K562 (cell line): ENCODE measurements at regions not wholly inside any gene's neighbourhood (a gene's known extent, or its start where the extent isn't known, plus 50 kb on each side); places are given as distances from the start of the nearest gene placed in this dataset.

Experiments
- ATAC-seq: fragments of 200-7000 bp; cut with Tn5 transposase; 3 replicates; pipeline ENCODE4 v1.9.1; 2020; ENCODE audit warnings: moderate library complexity
- BruUV-seq: library from RNA; stranded (reverse); fragments of 400-500 nt; replicated peaks from 2 replicates; lab custom pipeline; 2021; lab: Mats Ljungman, UMichigan
- CTCF ChIA-PET: fragments of 300-600 bp; formaldehyde crosslinking; extraction: SDS; loops from one replicate; lab custom pipeline; 2021; ENCODE audit warnings: low intra/inter-chr PET ratio; lab: Yijun Ruan, JAX
- POLR2A ChIA-PET: fragments of 300-600, 350-650 bp; sonication (Branson Sonifier 250); formaldehyde crosslinking; extraction: SDS; loops from one replicate; lab custom pipeline; 2021; ENCODE audit warnings: antibody characterized with exemption, inconsistent platforms; lab: Yijun Ruan, JAX
- DNase-seq, 4 experiments: peaks; one replicate each; pipeline versions ENCODE4 v3.0.0 to v3.0.0-alpha.2; 2011 to 2018; ENCODE audit warnings: low spot score in 3 of 4, mixed read lengths in 3 of 4; ENCODE audit errors: extremely low read depth in 1 of 4
- FAIRE-seq: peaks from 2 replicates; lab custom pipeline; 2011; peaks lifted over from hg19 to GRCh38; lab: Jason Lieb, UNC
- H2AFZ ChIP-seq: 2 replicates; pipeline ENCODE4 v1.6.0; 2011; ENCODE audit warnings: low read depth, low read length, control low read depth, inconsistent platforms
- H3K27ac ChIP-seq: fragments of 200-600 bp; 3 replicates; pipeline ENCODE4 v1.8.0; 2011; ENCODE audit warnings: low read depth, mild to moderate bottlenecking, control low read depth, inconsistent platforms, low read length, moderate library complexity, mixed read lengths; ENCODE audit errors: extremely low read depth
- H3K27me3 ChIP-seq, 2 experiments: fragments of 300-600 bp in 1 of 2; 2 replicates in 1 of 2; 3 replicates in 1 of 2; pipeline versions ENCODE4 v1.6.0 to v1.8.0; 2011; ENCODE audit warnings: inconsistent platforms in 2 of 2, low read length in 2 of 2, mild to moderate bottlenecking in 1 of 2, mixed read lengths in 1 of 2, moderate library complexity in 1 of 2; ENCODE audit not compliant: control insufficient read depth in 2 of 2, insufficient read depth in 2 of 2
- H3K36me3 ChIP-seq: fragments of 300-600 bp; 3 replicates; pipeline ENCODE4 v1.8.0; 2011; ENCODE audit warnings: mild to moderate bottlenecking, low read length, inconsistent platforms; ENCODE audit not compliant: control insufficient read depth, insufficient read depth
- H3K4me1 ChIP-seq, 2 experiments: fragments of 200-600 bp in 1 of 2; replicated peaks in 1 of 2; 2 replicates in 1 of 2; 3 replicates in 1 of 2; pipeline versions ENCODE4 v1.5.1 to v1.8.0; 2011; ENCODE audit warnings: inconsistent platforms in 2 of 2, low read length in 2 of 2, mild to moderate bottlenecking in 1 of 2, mixed read lengths in 1 of 2, moderate library complexity in 1 of 2; ENCODE audit not compliant: control insufficient read depth in 2 of 2, insufficient read depth in 2 of 2
- H3K4me2 ChIP-seq: 2 replicates; pipeline ENCODE4 v1.6.1; 2011; ENCODE audit warnings: low read length, control low read depth, inconsistent platforms, mixed read lengths; ENCODE audit not compliant: insufficient read depth
- H3K4me3 ChIP-seq: fragments of 200-600 bp; sonication (generic), shearing (Covaris generic); 2 replicates; pipeline ENCODE4 v1.5.1; 2016; ENCODE audit warnings: control low read depth, inconsistent platforms
- H3K79me2 ChIP-seq: fragments of 200-600 bp; 3 replicates; pipeline ENCODE4 v1.8.0; 2011; ENCODE audit warnings: low read length, inconsistent platforms; ENCODE audit not compliant: control insufficient read depth, insufficient read depth
- H3K9ac ChIP-seq, 2 experiments: 2 replicates each; pipeline versions ENCODE4 v1.6.0 to v1.6.1; 2011; ENCODE audit warnings: low read depth in 2 of 2, low read length in 2 of 2, control low read depth in 1 of 2, inconsistent platforms in 1 of 2, mild to moderate bottlenecking in 1 of 2, mixed read lengths in 1 of 2; ENCODE audit not compliant: insufficient read depth in 1 of 2
- H3K9me1 ChIP-seq: one replicate; pipeline ENCODE4 v1.6.0; 2011; ENCODE audit warnings: inconsistent platforms, mild to moderate bottlenecking, low read length, moderate library complexity; ENCODE audit not compliant: control insufficient read depth, insufficient read depth
- H3K9me3 ChIP-seq: replicated peaks from 2 replicates; pipeline ENCODE4 v1.5.1; 2011; ENCODE audit warnings: low read depth, low read length, inconsistent platforms; ENCODE audit not compliant: control insufficient read depth, insufficient read depth
- H4K20me1 ChIP-seq: replicated peaks from 2 replicates; pipeline ENCODE4 v1.6.1; 2011; ENCODE audit warnings: low read length, inconsistent platforms, mixed read lengths; ENCODE audit not compliant: control insufficient read depth, insufficient read depth
- CBX8 ChIP-seq: fragments of 200-600 bp; sonication (generic); IDR thresholded peaks from 2 replicates; pipeline ENCODE4 v1.6.1; 2012; ENCODE audit warnings: borderline replicate concordance, mixed run types, low read depth, mild to moderate bottlenecking, moderate library complexity, mixed read lengths, low read length, control low read depth, inconsistent platforms; ENCODE audit not compliant: poor library complexity, severe bottlenecking; ENCODE audit errors: extremely low read depth
- FOXP1 ChIP-seq: sonication (generic); formaldehyde crosslinking; IDR thresholded peaks from 2 replicates; pipeline ENCODE4 v1.8.0; 2022; ENCODE audit warnings: mild to moderate bottlenecking, missing genetic modification reagents
- NRF1 ChIP-seq, 2 experiments: fragments of 450-650 bp; IDR thresholded peaks in 1 of 2; conservative IDR thresholded peaks in 1 of 2; 2 replicates each; pipeline ENCODE4 v1.6.1; 2014; ENCODE audit warnings: mild to moderate bottlenecking in 2 of 2
- PCBP2 ChIP-seq: fragments of 200-400 bp; formaldehyde crosslinking; IDR thresholded peaks from 2 replicates; pipeline ENCODE4 v1.6.1; 2018; ENCODE audit warnings: low read length, low read depth, mild to moderate bottlenecking, moderate library complexity; ENCODE audit not compliant: poor library complexity, severe bottlenecking
- SFPQ ChIP-seq: fragments of 200-400 bp; formaldehyde crosslinking; IDR thresholded peaks from 2 replicates; pipeline ENCODE4 v1.6.1; 2017; ENCODE audit warnings: mild to moderate bottlenecking, low read depth, low read length, moderate library complexity
- SMAD2 ChIP-seq: fragments of 150-350 bp; IDR thresholded peaks from 2 replicates; pipeline ENCODE4 v1.6.1; 2014; ENCODE audit warnings: low read depth, mild to moderate bottlenecking, low read length
- ZNF24 ChIP-seq: fragments of 450-650 bp; IDR thresholded peaks from 2 replicates; pipeline ENCODE4 v1.6.1; 2016
- WGBS: fragments of 100-300 bp; shearing (Covaris generic); methylation state at CpG from one replicate; pipeline ENCODE4 v1.1.6; 2016; ENCODE audit warnings: low coverage, mixed read lengths; ENCODE audit not compliant: insufficient coverage; ENCODE audit errors: missing lambda C conversion rate; 5-methylcytosine and 5-hydroxymethylcytosine counted together
- in situ Hi-C: fragments of 300-500 bp; cut with MboI; formaldehyde crosslinking; loops from 4 replicates; pipeline ENCODE4 v1.15.0; 2018; ENCODE audit warnings: inconsistent platforms, mixed read lengths
- intact Hi-C: fragments of 100-400 bp; cut with micrococcal nuclease; formaldehyde crosslinking; loops from 2 replicates; pipeline ENCODE4 v1.14.2; 2022

GRCh38 chr18:5622905-5623304, 79.1 kb upstream of the EPB41L3 start:
- no peaks in the 10 kb centered on the region for H3K79me2 ChIP-seq
- DNase-seq (no peak), ATAC-seq (no peak), FAIRE-seq (no peak)
- TF ChIP-seq SMAD2: no peak
- no peak for TF ChIP-seq SFPQ
- no peak for TF ChIP-seq FOXP1 (CRISPR knock-in tag)
- no peak overlapping the region for H3K4me3 ChIP-seq
- ChIA-PET POLR2A (no interaction called here), CTCF (no interaction called here)
- no peaks in the 10 kb centered on the region for H3K36me3 ChIP-seq
- no peaks in the 10 kb centered on the region for H3K27me3 ChIP-seq
- H3K4me1 ChIP-seq: no peaks in the 10 kb centered on the region
- no TSS peak for BruUV-seq
- in situ Hi-C loops (no loop called here), intact Hi-C loops (no loop called here)
- H4K20me1 ChIP-seq: no peaks in the 10 kb centered on the region
- H3K9ac ChIP-seq: no peak overlapping the region
- H2AFZ ChIP-seq: no peak overlapping the region
- H3K4me2 ChIP-seq: no peak overlapping the region
- H3K9me1 ChIP-seq: no peaks in the 10 kb centered on the region
- H3K27ac ChIP-seq: no peak overlapping the region
- WGBS: 0% methylated on average over 4 of the region's 4 CpGs
- no peaks in the 10 kb centered on the region for H3K9me3 ChIP-seq

GRCh38 chr18:5620289-5620688, 76.5 kb upstream of the EPB41L3 start:
- H3K79me2 ChIP-seq: no peaks in the 10 kb centered on the region
- H3K9me3 ChIP-seq: no peaks in the 10 kb centered on the region
- H3K27me3 ChIP-seq: no peaks in the 10 kb centered on the region
- H3K4me2 ChIP-seq: no peak overlapping the region
- WGBS: 0% methylated on average over 3 of the region's 3 CpGs
- no peaks in the 10 kb centered on the region for H3K9me1 ChIP-seq
- intact Hi-C loops: no loop called here
- BruUV-seq: no TSS peak
- DNase-seq (no peak), ATAC-seq (no peak), FAIRE-seq (no peak)
- in situ Hi-C loops: no loop called here
- H4K20me1 ChIP-seq: no peaks in the 10 kb centered on the region
- CTCF ChIA-PET: no interaction called here
- no peak overlapping the region for H2AFZ ChIP-seq
- H3K36me3 ChIP-seq: no peaks in the 10 kb centered on the region
- TF ChIP-seq ZNF24 (no peak), PCBP2 (no peak), NRF1 (conservative IDR thresholded peaks at IDR 0.05 in 1 of 2, IDR thresholded peaks at IDR 0.05 in 1 of 2) (no peak), CBX8 (no peak)
- POLR2A ChIA-PET: no interaction called here
- H3K4me1 ChIP-seq: no peaks in the 10 kb centered on the region
- H3K27ac ChIP-seq: no peak overlapping the region
- no peak overlapping the region for H3K4me3 ChIP-seq
- no peak overlapping the region for H3K9ac ChIP-seq
